ENCODE measurements at regions not wholly inside any gene's neighbourhood (a gene's known extent, or its start where the extent isn't known, plus 50 kb on each side); places are given as distances from the start of the nearest gene placed in this dataset.

DNA sequence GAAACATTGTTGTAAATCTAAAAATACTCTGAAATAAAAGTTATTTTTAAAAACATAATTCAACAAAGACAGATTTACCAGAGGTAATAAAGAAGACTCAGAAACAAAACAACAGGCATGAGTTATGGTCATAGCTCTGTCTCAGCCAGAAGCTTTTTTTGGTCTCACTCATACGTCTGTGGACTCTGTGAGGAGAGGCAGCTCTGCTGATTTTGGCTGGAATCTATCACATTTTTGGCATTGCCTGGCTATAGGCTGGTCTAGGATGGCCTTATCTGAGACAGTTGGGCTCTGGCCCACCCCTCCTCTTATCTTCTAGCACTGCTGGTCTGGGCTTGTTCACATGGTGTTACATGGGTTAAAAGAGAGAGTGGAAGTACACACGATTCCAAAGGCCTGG, 514.0 kb upstream of the BTBD3 start:
- TF ChIP-seq POLR2AphosphoS5 (IDR thresholded peaks at IDR 0.05) = no peak
- no peak for TF ChIP-seq SMC3 (conservative IDR thresholded peaks at IDR 0.05; ENCODE audit: poor library complexity)
- no peak for TF ChIP-seq CTCF (IDR thresholded peaks at IDR 0.05; ENCODE audit: poor library complexity, severe bottlenecking)
- TF ChIP-seq RAD21 (conservative IDR thresholded peaks at IDR 0.05) = no peak

Measured in neural cell (in vitro differentiated cells).